Transverse colon (tissue), 4 donors: ENCODE measurements at regions not wholly inside any gene's neighbourhood (a gene's known extent, or its start where the extent isn't known, plus 50 kb on each side); places are given as distances from the start of the nearest gene placed in this dataset.

ENCODE experiments used
- CTCF ChIP-seq, 5 experiments: fragments of 200-600 bp in 3 of 5; fragments of 450-650 bp in 2 of 5; sonication (generic) in 3 of 5; IDR thresholded peaks; 1 replicate in 2 of 5; 2 replicates in 3 of 5; pipeline ENCODE4 v1.5.1; 2016 to 2017; ENCODE audit warnings: antibody characterized with exemption in 5 of 5, inconsistent platforms in 3 of 5, mild to moderate bottlenecking in 2 of 5, moderate library complexity in 1 of 5
- EP300 ChIP-seq: sonication (generic); formaldehyde crosslinking; IDR thresholded peaks from one replicate; pipeline ENCODE4 v1.6.1; 2017; ENCODE audit warnings: antibody characterized with exemption, low read depth
- POLR2A ChIP-seq: fragments of 450-650 bp; IDR thresholded peaks from one replicate; pipeline ENCODE4 v1.6.1; 2016; ENCODE audit warnings: antibody characterized with exemption, mild to moderate bottlenecking, moderate library complexity
- POLR2AphosphoS5 ChIP-seq, 3 donors: sonication (generic); formaldehyde crosslinking; IDR thresholded peaks; one replicate each; pipeline ENCODE4 v1.6.1; 2016; ENCODE audit warnings: antibody characterized with exemption in 3 of 3

- TF ChIP-seq CTCF (IDR thresholded peaks at IDR 0.05) = no peak
- no peak for TF ChIP-seq EP300
- TF ChIP-seq POLR2A = no peak
- TF ChIP-seq POLR2AphosphoS5 (IDR thresholded peaks at IDR 0.05) = no peak
Measured at GRCh38 chr20:16965401-16965800, 217.2 kb downstream of the OTOR start.
